ENCODE measurements at regions not wholly inside any gene's neighbourhood (a gene's known extent, or its start where the extent isn't known, plus 50 kb on each side); places are given as distances from the start of the nearest gene placed in this dataset.

DNA sequence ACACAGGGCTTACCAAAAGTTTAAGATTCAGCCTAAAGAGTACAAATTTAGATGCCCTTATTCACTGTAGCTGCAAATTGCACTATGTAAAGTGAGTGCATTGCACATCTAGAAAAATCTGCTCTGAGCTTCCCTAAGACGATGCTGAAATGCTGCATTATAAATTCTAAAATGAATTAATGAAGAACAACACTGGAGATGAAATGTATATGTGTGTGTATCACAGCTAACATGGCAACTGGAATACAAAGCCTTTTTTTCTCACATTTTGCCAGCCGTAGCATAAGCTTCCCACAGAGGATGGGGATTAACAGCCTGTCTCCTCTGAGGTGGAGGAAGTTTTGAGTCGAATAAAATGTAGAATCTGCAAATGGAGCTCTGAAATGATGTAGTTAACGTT is 338.3 kb upstream of the ZEB2 start:
- no peaks in the 10 kb centered on the region for H3K9me3 ChIP-seq (ENCODE audit: insufficient read depth, low read depth, low read length)
- no peaks in the 10 kb centered on the region for H3K4me1 ChIP-seq (ENCODE audit: insufficient read depth, low read length)
- no peak for DNase-seq (ENCODE audit: low read depth)
- no peaks in the 10 kb centered on the region for H3K79me2 ChIP-seq (ENCODE audit: insufficient read depth, low read length)
- H3K27me3 Mint-ChIP-seq (ENCODE audit: low read depth, unreplicated experiment) = no peaks in the 10 kb centered on the region
- H3K9ac ChIP-seq (ENCODE audit: low read length) = no peak overlapping the region
- H3K4me1 Mint-ChIP-seq (ENCODE audit: low read depth, unreplicated experiment) = no peaks in the 10 kb centered on the region
- no peaks in the 10 kb centered on the region for H3K27me3 ChIP-seq (ENCODE audit: insufficient read depth, low read length)
- no peak overlapping the region for H3K27ac Mint-ChIP-seq (ENCODE audit: unreplicated experiment)
- peaks cover under 1% of the 10 kb centered on the region for H3K36me3 Mint-ChIP-seq (ENCODE audit: low read depth, unreplicated experiment)
- TF ChIP-seq EZH2 (IDR thresholded peaks at IDR 0.05; ENCODE audit: insufficient read depth, low read length) = no peak
- TF ChIP-seq, protein P1, sequence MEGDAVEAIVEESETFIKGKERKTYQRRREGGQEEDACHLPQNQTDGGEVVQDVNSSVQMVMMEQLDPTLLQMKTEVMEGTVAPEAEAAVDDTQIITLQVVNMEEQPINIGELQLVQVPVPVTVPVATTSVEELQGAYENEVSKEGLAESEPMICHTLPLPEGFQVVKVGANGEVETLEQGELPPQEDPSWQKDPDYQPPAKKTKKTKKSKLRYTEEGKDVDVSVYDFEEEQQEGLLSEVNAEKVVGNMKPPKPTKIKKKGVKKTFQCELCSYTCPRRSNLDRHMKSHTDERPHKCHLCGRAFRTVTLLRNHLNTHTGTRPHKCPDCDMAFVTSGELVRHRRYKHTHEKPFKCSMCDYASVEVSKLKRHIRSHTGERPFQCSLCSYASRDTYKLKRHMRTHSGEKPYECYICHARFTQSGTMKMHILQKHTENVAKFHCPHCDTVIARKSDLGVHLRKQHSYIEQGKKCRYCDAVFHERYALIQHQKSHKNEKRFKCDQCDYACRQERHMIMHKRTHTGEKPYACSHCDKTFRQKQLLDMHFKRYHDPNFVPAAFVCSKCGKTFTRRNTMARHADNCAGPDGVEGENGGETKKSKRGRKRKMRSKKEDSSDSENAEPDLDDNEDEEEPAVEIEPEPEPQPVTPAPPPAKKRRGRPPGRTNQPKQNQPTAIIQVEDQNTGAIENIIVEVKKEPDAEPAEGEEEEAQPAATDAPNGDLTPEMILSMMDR (IDR thresholded peaks at IDR 0.05; ENCODE audit: insufficient read depth, low read depth, low read length) = no peak
- no peak overlapping the region for H3K4me2 ChIP-seq (ENCODE audit: low read length)
- no peak overlapping the region for H3K4me3 Mint-ChIP-seq (ENCODE audit: unreplicated experiment)
- H2AFZ ChIP-seq (ENCODE audit: low read depth, low read length) = no peak overlapping the region
- H3K9me3 Mint-ChIP-seq (ENCODE audit: unreplicated experiment) = no peaks in the 10 kb centered on the region
- no peak for FAIRE-seq
- H3K27ac ChIP-seq (ENCODE audit: low read depth, low read length) = no peak overlapping the region
- H4K20me1 ChIP-seq (ENCODE audit: insufficient read depth, low read length) = no peaks in the 10 kb centered on the region
- H3K36me3 ChIP-seq (ENCODE audit: insufficient read depth, low read length) = no peaks in the 10 kb centered on the region
- H3K4me3 ChIP-seq (ENCODE audit: insufficient read depth, low read depth, low read length) = no peak overlapping the region

DNA sequence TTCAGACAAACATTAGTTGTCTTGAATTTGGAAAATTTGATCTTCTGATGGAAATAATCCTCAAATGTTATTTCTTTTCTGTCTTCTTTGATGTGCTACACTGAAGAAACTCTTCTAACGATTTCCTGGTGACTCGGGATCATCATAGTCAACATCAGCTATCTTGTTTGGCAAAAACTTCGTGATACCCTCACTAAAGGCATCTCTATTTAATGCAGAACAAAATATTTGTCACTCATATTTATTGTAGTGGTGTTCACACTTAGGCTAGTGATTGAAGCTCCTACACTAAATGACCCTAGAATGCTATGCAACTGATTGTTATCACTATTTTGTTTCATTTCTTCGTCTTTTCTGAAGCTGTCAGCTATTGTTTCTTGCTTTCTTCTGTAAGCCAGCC is 334.7 kb upstream of the ZEB2 start:
- Histone ChIP-seq H3K4me3 (ENCODE audit: insufficient read depth, low read depth, low read length) (no peak overlapping the region), H3K4me2 (ENCODE audit: low read length) (no peak overlapping the region), H3K9ac (ENCODE audit: low read length) (no peak overlapping the region), H4K20me1 (ENCODE audit: insufficient read depth, low read length) (no peaks in the 10 kb centered on the region), H2AFZ (ENCODE audit: low read depth, low read length) (no peak overlapping the region), H3K4me1 (ENCODE audit: insufficient read depth, low read length) (no peaks in the 10 kb centered on the region), H3K27me3 (ENCODE audit: insufficient read depth, low read length) (no peaks in the 10 kb centered on the region), H3K27ac (ENCODE audit: low read depth, low read length) (no peak overlapping the region), H3K36me3 (ENCODE audit: insufficient read depth, low read length) (no peaks in the 10 kb centered on the region), H3K79me2 (ENCODE audit: insufficient read depth, low read length) (no peaks in the 10 kb centered on the region), H3K9me3 (ENCODE audit: insufficient read depth, low read depth, low read length) (no peaks in the 10 kb centered on the region)
- Mint-ChIP-seq H3K27me3 (ENCODE audit: low read depth, unreplicated experiment) (no peaks in the 10 kb centered on the region), H3K36me3 (ENCODE audit: low read depth, unreplicated experiment) (peaks cover 2% of the 10 kb centered on the region), H3K9me3 (ENCODE audit: unreplicated experiment) (no peaks in the 10 kb centered on the region), H3K27ac (ENCODE audit: unreplicated experiment) (no peak overlapping the region), H3K4me3 (ENCODE audit: unreplicated experiment) (no peak overlapping the region), H3K4me1 (ENCODE audit: low read depth, unreplicated experiment) (no peaks in the 10 kb centered on the region)
- DNase-seq (ENCODE audit: low read depth) = no peak
- TF ChIP-seq EZH2 (IDR thresholded peaks at IDR 0.05; ENCODE audit: insufficient read depth, low read length) = no peak
- TF ChIP-seq, protein P1 (IDR thresholded peaks at IDR 0.05; ENCODE audit: insufficient read depth, low read depth, low read length) = no peak
- FAIRE-seq = no peak

- Mint-ChIP-seq H3K4me3 (ENCODE audit: unreplicated experiment) (no peak overlapping the region), H3K27me3 (ENCODE audit: low read depth, unreplicated experiment) (no peaks in the 10 kb centered on the region), H3K36me3 (ENCODE audit: low read depth, unreplicated experiment) (peaks cover 2% of the 10 kb centered on the region), H3K9me3 (ENCODE audit: unreplicated experiment) (no peaks in the 10 kb centered on the region), H3K4me1 (ENCODE audit: low read depth, unreplicated experiment) (no peaks in the 10 kb centered on the region), H3K27ac (ENCODE audit: unreplicated experiment) (no peak overlapping the region)
- H3K4me1 ChIP-seq (ENCODE audit: insufficient read depth, low read length) = no peaks in the 10 kb centered on the region
- TF ChIP-seq, protein P1 (IDR thresholded peaks at IDR 0.05; ENCODE audit: insufficient read depth, low read depth, low read length) = no peak
- TF ChIP-seq EZH2 (IDR thresholded peaks at IDR 0.05; ENCODE audit: insufficient read depth, low read length) = no peak
- H3K27me3 ChIP-seq (ENCODE audit: insufficient read depth, low read length) = no peaks in the 10 kb centered on the region
- no peaks in the 10 kb centered on the region for H3K9me3 ChIP-seq (ENCODE audit: insufficient read depth, low read depth, low read length)
- FAIRE-seq = no peak
- H3K36me3 ChIP-seq (ENCODE audit: insufficient read depth, low read length) = no peaks in the 10 kb centered on the region
- no peak overlapping the region for H3K9ac ChIP-seq (ENCODE audit: low read length)
- H3K27ac ChIP-seq (ENCODE audit: low read depth, low read length) = no peak overlapping the region
- DNase-seq (ENCODE audit: low read depth) = no peak
- H4K20me1 ChIP-seq (ENCODE audit: insufficient read depth, low read length) = no peaks in the 10 kb centered on the region
- no peak overlapping the region for H2AFZ ChIP-seq (ENCODE audit: low read depth, low read length)
- H3K4me3 ChIP-seq (ENCODE audit: insufficient read depth, low read depth, low read length) = no peak overlapping the region
- H3K79me2 ChIP-seq (ENCODE audit: insufficient read depth, low read length) = no peaks in the 10 kb centered on the region
- H3K4me2 ChIP-seq (ENCODE audit: low read length) = no peak overlapping the region
These were observed 329.7 kb upstream of the ZEB2 start for GRCh38 chr2:144849612-144850011.

Data from astrocyte (in vitro differentiated cells and primary cell).